Breast epithelium (tissue), 4 donors: ENCODE measurements at regions not wholly inside any gene's neighbourhood (a gene's known extent, or its start where the extent isn't known, plus 50 kb on each side); places are given as distances from the start of the nearest gene placed in this dataset.
"Not testable (repeated sequence)": the region's sequence is repeated elsewhere in the genome, so short reads cannot be mapped to it uniquely, and the experiment has no call there.

Source experiments
- DNase-seq, 2 donors: peaks; one replicate each; pipeline ENCODE4 v3.0.0-alpha.2; 2019; ENCODE audit warnings: low spot score in 2 of 2
- H3K27ac ChIP-seq, 2 donors: fragments of 200-600 bp; sonication (generic) in 1 of 2; one replicate each; pipeline ENCODE4 v1.5.1; 2016 to 2019; ENCODE audit warnings: mild to moderate bottlenecking in 1 of 2
- H3K27me3 ChIP-seq, 2 donors: fragments of 200-600 bp; sonication (generic) in 1 of 2; one replicate each; pipeline versions ENCODE4 v1.5.1 to v1.6.0; 2017 to 2019; ENCODE audit warnings: control low read depth in 1 of 2, mild to moderate bottlenecking in 1 of 2
- H3K36me3 ChIP-seq: fragments of 200-600 bp; one replicate; pipeline ENCODE4 v1.5.1; 2019
- H3K4me1 ChIP-seq, 2 donors: fragments of 200-600 bp; sonication (generic); one replicate each; pipeline ENCODE4 v1.5.1; 2016 to 2019; ENCODE audit warnings: control low read depth in 1 of 2
- H3K4me3 ChIP-seq, 3 donors: fragments of 200-600 bp; sonication (generic); 1 replicate in 2 of 3; 2 replicates in 1 of 3; pipeline ENCODE4 v1.5.1; 2016 to 2019; ENCODE audit warnings: mild to moderate bottlenecking in 3 of 3, moderate library complexity in 2 of 3
- H3K9me3 ChIP-seq, 2 donors: fragments of 200-600 bp; sonication (generic) in 1 of 2; one replicate each; pipeline ENCODE4 v1.5.1; 2016 to 2019; ENCODE audit warnings: control low read depth in 1 of 2
- POLR2A ChIP-seq: fragments of 450-650 bp; IDR thresholded peaks from one replicate; pipeline ENCODE4 v1.6.1; 2016; ENCODE audit warnings: antibody characterized with exemption, mild to moderate bottlenecking, moderate library complexity
- POLR2AphosphoS5 ChIP-seq, 3 donors: sonication (generic); formaldehyde crosslinking; IDR thresholded peaks; one replicate each; pipeline ENCODE4 v1.6.1; 2017; ENCODE audit warnings: antibody characterized with exemption in 3 of 3
- intact Hi-C: fragments of 100-400 bp; cut with DNase I; formaldehyde crosslinking; loops from one replicate; pipeline ENCODE4 v1.15.1; 2023; ENCODE audit warnings: low total_unique reads
- TF ChIP-seq, protein P1 (sequence below), 3 donors: fragments of 450-650 bp; IDR thresholded peaks; one replicate each; pipeline ENCODE4 v1.5.1; 2016 to 2017; ENCODE audit warnings: antibody characterized with exemption in 3 of 3, mild to moderate bottlenecking in 3 of 3, moderate library complexity in 3 of 3

DNA sequence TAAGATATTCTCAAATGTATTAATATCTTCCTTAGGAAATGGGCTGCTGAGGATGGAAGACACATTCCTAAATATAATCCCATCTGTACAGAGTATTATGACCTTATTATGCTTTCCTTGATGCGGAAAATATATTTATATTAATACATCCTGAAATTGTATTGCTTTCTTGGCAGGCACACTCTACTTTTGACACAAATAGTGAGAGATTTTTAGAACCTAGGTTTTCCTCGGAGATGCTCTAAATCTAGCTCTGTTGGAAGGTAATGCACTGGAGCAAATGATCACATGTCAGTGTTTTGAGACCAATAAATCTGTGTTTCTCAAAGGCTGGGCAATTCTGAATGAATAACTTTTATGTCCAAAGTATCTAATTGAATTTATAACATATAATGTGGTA, 94.3 kb upstream of the MAGEC2 start:
- H3K27ac ChIP-seq: no peak overlapping the region
- peaks cover 0 to 7% of the 10 kb centered on the region in 2 donors for H3K27me3 ChIP-seq
- H3K4me3 ChIP-seq: no peak overlapping the region
- H3K36me3 ChIP-seq: no peaks in the 10 kb centered on the region
- intact Hi-C loops: no loop called here
- no peak for DNase-seq
- H3K9me3 ChIP-seq: no peaks in the 10 kb centered on the region
- TF ChIP-seq, protein P1, sequence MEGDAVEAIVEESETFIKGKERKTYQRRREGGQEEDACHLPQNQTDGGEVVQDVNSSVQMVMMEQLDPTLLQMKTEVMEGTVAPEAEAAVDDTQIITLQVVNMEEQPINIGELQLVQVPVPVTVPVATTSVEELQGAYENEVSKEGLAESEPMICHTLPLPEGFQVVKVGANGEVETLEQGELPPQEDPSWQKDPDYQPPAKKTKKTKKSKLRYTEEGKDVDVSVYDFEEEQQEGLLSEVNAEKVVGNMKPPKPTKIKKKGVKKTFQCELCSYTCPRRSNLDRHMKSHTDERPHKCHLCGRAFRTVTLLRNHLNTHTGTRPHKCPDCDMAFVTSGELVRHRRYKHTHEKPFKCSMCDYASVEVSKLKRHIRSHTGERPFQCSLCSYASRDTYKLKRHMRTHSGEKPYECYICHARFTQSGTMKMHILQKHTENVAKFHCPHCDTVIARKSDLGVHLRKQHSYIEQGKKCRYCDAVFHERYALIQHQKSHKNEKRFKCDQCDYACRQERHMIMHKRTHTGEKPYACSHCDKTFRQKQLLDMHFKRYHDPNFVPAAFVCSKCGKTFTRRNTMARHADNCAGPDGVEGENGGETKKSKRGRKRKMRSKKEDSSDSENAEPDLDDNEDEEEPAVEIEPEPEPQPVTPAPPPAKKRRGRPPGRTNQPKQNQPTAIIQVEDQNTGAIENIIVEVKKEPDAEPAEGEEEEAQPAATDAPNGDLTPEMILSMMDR (IDR thresholded peaks at IDR 0.05): no peak
- TF ChIP-seq POLR2AphosphoS5 (IDR thresholded peaks at IDR 0.05) (no peak), POLR2A (no peak)
- no peaks in the 10 kb centered on the region for H3K4me1 ChIP-seq

GRCh38 chrX:142296421-142296820, 91.3 kb upstream of the MAGEC2 start:
- Histone ChIP-seq H3K4me1 (no peaks in the 10 kb centered on the region), H3K4me3 (no peak overlapping the region), H3K36me3 (no peaks in the 10 kb centered on the region), H3K9me3 (no peaks in the 10 kb centered on the region), H3K27me3 (peaks cover 0 to 4% of the 10 kb centered on the region in 2 donors), H3K27ac (no peak overlapping the region)
- DNase-seq: no peak
- TF ChIP-seq POLR2AphosphoS5 (IDR thresholded peaks at IDR 0.05) (no peak), POLR2A (no peak)
- TF ChIP-seq, protein P1 (IDR thresholded peaks at IDR 0.05): no peak
- intact Hi-C loops: no loop called here

GRCh38 chrX:142295190-142295589, 90.1 kb upstream of the MAGEC2 start:
- Histone ChIP-seq H3K9me3 (no peaks in the 10 kb centered on the region), H3K4me1 (no peaks in the 10 kb centered on the region), H3K27me3 (peaks cover 0 to 4% of the 10 kb centered on the region in 2 donors), H3K36me3 (no peaks in the 10 kb centered on the region), H3K27ac (no peak overlapping the region), H3K4me3 (no peak overlapping the region)
- intact Hi-C loops: no loop called here
- TF ChIP-seq POLR2A: no peak
- TF ChIP-seq, protein P1 (IDR thresholded peaks at IDR 0.05): no peak
- no peak for TF ChIP-seq POLR2AphosphoS5 (IDR thresholded peaks at IDR 0.05)
- no peak for DNase-seq

- DNase-seq, H3K9me3 ChIP-seq, H3K27me3 ChIP-seq, H3K27ac ChIP-seq, intact Hi-C loops, H3K4me1 ChIP-seq, H3K36me3 ChIP-seq, H3K4me3 ChIP-seq: not testable (repeated sequence)
Measured at GRCh38 chrX:142270166-142270565, 65.1 kb upstream of the MAGEC2 start.

DNA sequence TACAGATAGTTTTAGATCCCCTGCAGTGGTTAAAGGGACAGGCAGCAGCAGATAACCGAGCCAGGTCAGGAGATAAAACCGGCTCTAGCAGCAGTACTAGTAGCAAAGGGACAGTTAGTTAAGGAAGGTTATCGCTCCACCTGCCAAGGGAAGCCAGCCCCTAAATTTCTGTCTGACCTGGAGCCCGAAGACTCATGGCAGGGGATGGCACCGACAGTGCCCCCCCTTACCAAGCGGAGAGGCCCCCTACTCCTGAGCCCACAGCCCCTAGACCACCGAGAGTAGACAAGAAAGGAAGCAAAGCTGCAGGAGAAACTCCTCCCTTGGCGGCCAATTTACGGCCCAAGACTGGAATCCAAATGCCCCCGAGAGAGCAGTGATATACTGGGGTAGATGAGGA, 61.3 kb upstream of the MAGEC2 start:
- TF ChIP-seq POLR2AphosphoS5 (IDR thresholded peaks at IDR 0.05): no peak
- TF ChIP-seq POLR2A: no peak
- TF ChIP-seq, protein P1 (IDR thresholded peaks at IDR 0.05): no peak
- intact Hi-C loops: no loop called here
- no peak overlapping the region for H3K4me3 ChIP-seq
- H3K36me3 ChIP-seq: no peaks in the 10 kb centered on the region
- H3K27ac ChIP-seq: no peak overlapping the region
- no peaks in the 10 kb centered on the region for H3K4me1 ChIP-seq
- no peaks in the 10 kb centered on the region for H3K27me3 ChIP-seq
- no peaks in the 10 kb centered on the region for H3K9me3 ChIP-seq
- DNase-seq: no peak

GRCh38 chrX:142265549-142265948, 60.5 kb upstream of the MAGEC2 start:
- H3K9me3 ChIP-seq, H3K4me1 ChIP-seq, intact Hi-C loops, DNase-seq, H3K27ac ChIP-seq, H3K4me3 ChIP-seq, H3K36me3 ChIP-seq, H3K27me3 ChIP-seq: not testable (repeated sequence)
